ENCODE measurements at regions not wholly inside any gene's neighbourhood (a gene's known extent, or its start where the extent isn't known, plus 50 kb on each side); places are given as distances from the start of the nearest gene placed in this dataset.

- TF ChIP-seq SP1 (CRISPR knock-in tag; conservative IDR thresholded peaks at IDR 0.05) (no peak), CTCF (IDR thresholded peaks at IDR 0.05) (no peak), MYBL2 (CRISPR knock-in tag; IDR thresholded peaks at IDR 0.05) (no peak), USF2 (CRISPR knock-in tag; IDR thresholded peaks at IDR 0.05) (no peak), TCF7 (CRISPR knock-in tag; IDR thresholded peaks at IDR 0.05; ENCODE audit: low read depth) (no peak), ZNF416 (CRISPR knock-in tag; IDR thresholded peaks at IDR 0.05) (no peak), TEAD4 (CRISPR knock-in tag; IDR thresholded peaks at IDR 0.05) (no peak), ELF4 (CRISPR knock-in tag; IDR thresholded peaks at IDR 0.05; ENCODE audit: low read depth) (no peak), TP53 (CRISPR knock-in tag; IDR thresholded peaks at IDR 0.05) (no peak), ZNF232 (CRISPR knock-in tag; IDR thresholded peaks at IDR 0.05) (no peak)
- TF ChIP-seq, protein P1, sequence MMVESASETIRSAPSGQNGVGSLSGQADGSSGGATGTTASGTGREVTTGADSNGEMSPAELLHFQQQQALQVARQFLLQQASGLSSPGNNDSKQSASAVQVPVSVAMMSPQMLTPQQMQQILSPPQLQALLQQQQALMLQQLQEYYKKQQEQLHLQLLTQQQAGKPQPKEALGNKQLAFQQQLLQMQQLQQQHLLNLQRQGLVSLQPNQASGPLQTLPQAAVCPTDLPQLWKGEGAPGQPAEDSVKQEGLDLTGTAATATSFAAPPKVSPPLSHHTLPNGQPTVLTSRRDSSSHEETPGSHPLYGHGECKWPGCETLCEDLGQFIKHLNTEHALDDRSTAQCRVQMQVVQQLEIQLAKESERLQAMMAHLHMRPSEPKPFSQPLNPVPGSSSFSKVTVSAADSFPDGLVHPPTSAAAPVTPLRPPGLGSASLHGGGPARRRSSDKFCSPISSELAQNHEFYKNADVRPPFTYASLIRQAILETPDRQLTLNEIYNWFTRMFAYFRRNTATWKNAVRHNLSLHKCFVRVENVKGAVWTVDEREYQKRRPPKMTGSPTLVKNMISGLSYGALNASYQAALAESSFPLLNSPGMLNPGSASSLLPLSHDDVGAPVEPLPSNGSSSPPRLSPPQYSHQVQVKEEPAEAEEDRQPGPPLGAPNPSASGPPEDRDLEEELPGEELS (CRISPR knock-in tag; IDR thresholded peaks at IDR 0.05), result no peak
Observed at GRCh38 chr9:3127564-3127963, 283.7 kb upstream of the PUM3 start.

Data from WTC11 (cell line).